ENCODE measurements at regions not wholly inside any gene's neighbourhood (a gene's known extent, or its start where the extent isn't known, plus 50 kb on each side); places are given as distances from the start of the nearest gene placed in this dataset.

DNA sequence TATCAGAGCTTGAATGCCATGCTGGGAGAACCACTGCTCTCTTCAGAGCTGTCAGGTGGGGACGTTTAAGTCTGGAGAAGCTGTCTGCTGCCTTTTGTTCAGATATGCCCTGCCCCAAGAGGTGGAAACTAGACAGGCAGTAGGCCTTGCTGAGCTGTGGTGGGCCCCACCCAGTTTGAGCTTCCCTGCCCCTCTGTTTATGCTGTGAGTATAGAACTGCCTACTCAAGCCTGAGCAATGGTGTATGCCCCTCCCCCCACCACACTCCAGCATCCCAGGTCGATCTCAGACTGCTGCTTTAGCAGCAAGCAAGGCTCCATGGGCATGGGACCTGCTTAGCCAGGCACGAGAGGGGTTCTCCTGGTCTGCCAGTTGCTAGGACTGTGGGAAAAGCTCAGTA is 362.3 kb downstream of the FAM170A start:
- 0% methylated on average over 2 of the region's 3 CpGs for WGBS (ENCODE audit: missing lambda C conversion rate)
- POLR2A ChIA-PET, result no interaction called here

GRCh38 chr5:119996128-119996527 is 366.8 kb downstream of the FAM170A start:
- Histone ChIP-seq H3K4me1 (no peaks in the 10 kb centered on the region), H3K4me2 (no peak overlapping the region), H3K9me3 (no peaks in the 10 kb centered on the region), H3K27ac (no peak overlapping the region), H3K4me3 (no peak overlapping the region)
- ChIA-PET CTCF (interaction anchor here (0.9 kb wide), 1 partner anchor 462 kb away, joined by 4 read pairs; no protein-coding TSS in a partner anchor), POLR2A (no interaction called here)
- DNase-seq (ENCODE audit: low read depth in 1 of 2, low spot score in 1 of 2), result no peak
- WGBS (ENCODE audit: missing lambda C conversion rate), result 19% methylated on average over 2 of the region's 2 CpGs
- no peak for ATAC-seq
- no peak for TF ChIP-seq ZFP36 (IDR thresholded peaks at IDR 0.05; ENCODE audit: borderline replicate concordance, partially characterized antibody)
- no peak for FAIRE-seq

More for the DNA sequence above, 362.3 kb downstream of the FAM170A start:
- H3K27ac ChIP-seq, result no peak overlapping the region
- no peak for ATAC-seq
- no peak for FAIRE-seq
- H3K4me3 ChIP-seq, result no peak overlapping the region
- no peak overlapping the region for H3K4me2 ChIP-seq
- no peaks in the 10 kb centered on the region for H3K4me1 ChIP-seq
- TF ChIP-seq REST (IDR thresholded peaks at IDR 0.05), result no peak
- no peak for TF ChIP-seq RCOR1 (IDR thresholded peaks at IDR 0.05; ENCODE audit: low read depth, low read length)
- TF ChIP-seq SREBF2 (IDR thresholded peaks at IDR 0.05), result no peak
- no peak for TF ChIP-seq MAZ (IDR thresholded peaks at IDR 0.05; ENCODE audit: borderline replicate concordance, low read depth, low read length)
- no peak for TF ChIP-seq BCL3 (IDR thresholded peaks at IDR 0.05)
- no peak for TF ChIP-seq HOXB5 (CRISPR knock-in tag; IDR thresholded peaks at IDR 0.05)
- no peak for TF ChIP-seq ESRRA (IDR thresholded peaks at IDR 0.05; ENCODE audit: borderline replicate concordance, low read length)
- TF ChIP-seq, protein P1, sequence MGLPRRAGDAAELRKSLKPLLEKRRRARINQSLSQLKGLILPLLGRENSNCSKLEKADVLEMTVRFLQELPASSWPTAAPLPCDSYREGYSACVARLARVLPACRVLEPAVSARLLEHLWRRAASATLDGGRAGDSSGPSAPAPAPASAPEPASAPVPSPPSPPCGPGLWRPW (IDR thresholded peaks at IDR 0.05), result no peak
- TF ChIP-seq TFCP2L1 (CRISPR knock-in tag; IDR thresholded peaks at IDR 0.05), result no peak
- TF ChIP-seq, protein P2, sequence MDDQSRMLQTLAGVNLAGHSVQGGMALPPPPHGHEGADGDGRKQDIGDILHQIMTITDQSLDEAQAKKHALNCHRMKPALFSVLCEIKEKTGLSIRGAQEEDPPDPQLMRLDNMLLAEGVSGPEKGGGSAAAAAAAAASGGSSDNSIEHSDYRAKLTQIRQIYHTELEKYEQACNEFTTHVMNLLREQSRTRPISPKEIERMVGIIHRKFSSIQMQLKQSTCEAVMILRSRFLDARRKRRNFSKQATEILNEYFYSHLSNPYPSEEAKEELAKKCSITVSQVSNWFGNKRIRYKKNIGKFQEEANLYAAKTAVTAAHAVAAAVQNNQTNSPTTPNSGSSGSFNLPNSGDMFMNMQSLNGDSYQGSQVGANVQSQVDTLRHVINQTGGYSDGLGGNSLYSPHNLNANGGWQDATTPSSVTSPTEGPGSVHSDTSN (IDR thresholded peaks at IDR 0.05), result no peak
- CTCF ChIA-PET, result no interaction called here
- no peak for DNase-seq (ENCODE audit: low read depth in 1 of 2, low spot score in 1 of 2)
- H3K9me3 ChIP-seq, result no peaks in the 10 kb centered on the region

DNA sequence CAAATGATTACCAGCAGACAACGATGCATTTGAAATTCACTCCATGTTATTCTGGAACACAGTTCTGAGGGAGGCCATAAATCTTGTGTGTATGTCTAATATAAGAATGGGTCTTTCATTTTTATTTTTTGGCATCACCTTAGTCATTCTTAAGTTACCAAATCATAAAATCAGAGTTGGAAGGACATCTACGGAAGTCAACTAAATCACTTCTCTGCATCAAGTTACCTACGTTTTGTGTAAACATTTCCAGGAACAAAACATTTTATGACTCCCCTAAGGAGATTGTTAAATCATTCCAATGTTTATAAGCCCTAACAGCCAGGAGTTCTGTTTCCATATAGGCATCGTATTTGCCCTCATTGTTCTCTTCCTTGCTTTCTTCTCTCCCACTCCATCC is 378.2 kb downstream of the FAM170A start:
- ChIA-PET CTCF (no interaction called here), POLR2A (no interaction called here)
- H3K4me1 ChIP-seq, result no peaks in the 10 kb centered on the region
- no peak overlapping the region for H3K27ac ChIP-seq
- no peak overlapping the region for H3K4me3 ChIP-seq
- H3K9me3 ChIP-seq, result no peaks in the 10 kb centered on the region
- DNase-seq (ENCODE audit: low read depth in 1 of 2, low spot score in 1 of 2) (no peak), FAIRE-seq (no peak), ATAC-seq (no peak)
- 16% methylated on average over 4 of the region's 4 CpGs for WGBS (ENCODE audit: missing lambda C conversion rate)
- H3K4me2 ChIP-seq, result no peak overlapping the region
- TF ChIP-seq EP300 (IDR thresholded peaks at IDR 0.05), result no peak
- TF ChIP-seq, protein P1 (IDR thresholded peaks at IDR 0.05), result no peak
- TF ChIP-seq RCOR1 (IDR thresholded peaks at IDR 0.05; ENCODE audit: low read depth, low read length), result no peak
- no peak for TF ChIP-seq GATA3 (IDR thresholded peaks at IDR 0.05; ENCODE audit: borderline replicate concordance)
- TF ChIP-seq JUN (IDR thresholded peaks at IDR 0.05), result no peak
- no peak for TF ChIP-seq EHF (CRISPR knock-in tag; IDR thresholded peaks at IDR 0.05)
- no peak for TF ChIP-seq NR3C1 (IDR thresholded peaks at IDR 0.05)

Measured in A549 (cell line).